Heart left ventricle (tissue), 13 donors: ENCODE measurements at regions not wholly inside any gene's neighbourhood (a gene's known extent, or its start where the extent isn't known, plus 50 kb on each side); places are given as distances from the start of the nearest gene placed in this dataset.

Experiments used
- CTCF ChIP-seq, 12 donors: fragments of 200-600 bp; sonication (generic) in 4 of 12; IDR thresholded peaks; one replicate each; pipeline versions ENCODE4 v1.5.0 to v1.8.0; 2018 to 2022; ENCODE audit warnings: antibody characterized with exemption in 12 of 12, mild to moderate bottlenecking in 5 of 12
- POLR2A ChIP-seq, 2 donors: fragments of 450-650 bp; IDR thresholded peaks; one replicate each; pipeline ENCODE4 v1.6.1; 2017; ENCODE audit warnings: antibody characterized with exemption in 2 of 2, mild to moderate bottlenecking in 2 of 2, moderate library complexity in 2 of 2
- donor health status: ischemic (EF 13 %, LVEDD 7.1; RV severe dilation, severe dysfunction).
- donor health status: DM: no; HTN: yes; CAD: no.
- donor health status: DM: no; HTN: no; CAD: no.
- donor health status: ischemic (EF 25% LVEDD 6.9; RV normal size, moderate dysfunction).
- donor health status: ischemic (EF 25% LVEDD 5.7; RV mildly dilated, moderate dysfunction).
- donor health status: ischemic (EF 35%, LVEDD 5.7; RV mildly dilated, moderate dysfunction).
- donor health status: nonischemic (EF 11% LVEDD 7.7; RV severe dilation, severe dysfunction).
- donor health status: DM: yes; HTN: yes; CAD: no.
- donor health status: PGD.
- donor health status: ischemic (EF 29% LVEDD 5.4; RV normal size, mild dysfunction).
- donor health status: nonischemic (EF 23%, LVEDD 6.1; RV moderate dilation, normal function).

- TF ChIP-seq CTCF (IDR thresholded peaks at IDR 0.05) (no peak), POLR2A (IDR thresholded peaks at IDR 0.05) (no peak)
These were observed 543.1 kb upstream of the SLITRK5 start for GRCh38 chr13:87128036-87128435.
